ENCODE measurements at regions not wholly inside any gene's neighbourhood (a gene's known extent, or its start where the extent isn't known, plus 50 kb on each side); places are given as distances from the start of the nearest gene placed in this dataset.

- no peak for TF ChIP-seq CTCF (IDR thresholded peaks at IDR 0.05; ENCODE audit: insufficient read depth, low read length, poor library complexity, severe bottlenecking)
- DNase-seq (ENCODE audit: low read depth), result no peak
- Histone ChIP-seq H3K4me3 (ENCODE audit: low read depth, low read length) (no peak overlapping the region), H3K36me3 (ENCODE audit: control insufficient read depth, insufficient read depth, low read length) (no peaks in the 10 kb centered on the region), H3K27me3 (ENCODE audit: control insufficient read depth, insufficient read depth, low read length) (no peaks in the 10 kb centered on the region)
Measured at GRCh38 chr2:223386189-223386588, 216.0 kb downstream of the SCG2 start.

GRCh38 chr2:223386984-223387383 lies 215.2 kb downstream of the SCG2 start:
- no peak for TF ChIP-seq CTCF (IDR thresholded peaks at IDR 0.05; ENCODE audit: insufficient read depth, low read length, poor library complexity, severe bottlenecking)
- DNase-seq (ENCODE audit: low read depth), result no peak
- no peak overlapping the region for H3K4me3 ChIP-seq (ENCODE audit: low read depth, low read length)
- no peaks in the 10 kb centered on the region for H3K27me3 ChIP-seq (ENCODE audit: control insufficient read depth, insufficient read depth, low read length)
- H3K36me3 ChIP-seq (ENCODE audit: control insufficient read depth, insufficient read depth, low read length), result no peaks in the 10 kb centered on the region

- DNase-seq (ENCODE audit: low read depth), result no peak
- no peaks in the 10 kb centered on the region for H3K36me3 ChIP-seq (ENCODE audit: control insufficient read depth, insufficient read depth, low read length)
- H3K27me3 ChIP-seq (ENCODE audit: control insufficient read depth, insufficient read depth, low read length), result no peaks in the 10 kb centered on the region
- H3K4me3 ChIP-seq (ENCODE audit: low read depth, low read length), result no peak overlapping the region
- TF ChIP-seq CTCF (IDR thresholded peaks at IDR 0.05; ENCODE audit: insufficient read depth, low read length, poor library complexity, severe bottlenecking), result no peak
Measured at GRCh38 chr2:223389624-223390023, 212.5 kb downstream of the SCG2 start.

- Histone ChIP-seq H3K4me3 (ENCODE audit: low read depth, low read length) (no peak overlapping the region), H3K27me3 (ENCODE audit: control insufficient read depth, insufficient read depth, low read length) (no peaks in the 10 kb centered on the region), H3K36me3 (ENCODE audit: control insufficient read depth, insufficient read depth, low read length) (no peaks in the 10 kb centered on the region)
- no peak for DNase-seq (ENCODE audit: low read depth)
- TF ChIP-seq CTCF (IDR thresholded peaks at IDR 0.05; ENCODE audit: insufficient read depth, low read length, poor library complexity, severe bottlenecking), result no peak
Measured at GRCh38 chr2:223396993-223397392, 205.2 kb downstream of the SCG2 start.

GRCh38 chr2:223399357-223399957 lies 202.7 kb downstream of the SCG2 start:
- DNase-seq (ENCODE audit: low read depth), result no peak
- Histone ChIP-seq H3K36me3 (ENCODE audit: control insufficient read depth, insufficient read depth, low read length) (no peaks in the 10 kb centered on the region), H3K4me3 (ENCODE audit: low read depth, low read length) (no peak overlapping the region), H3K27me3 (ENCODE audit: control insufficient read depth, insufficient read depth, low read length) (no peaks in the 10 kb centered on the region)
- no peak for TF ChIP-seq CTCF (IDR thresholded peaks at IDR 0.05; ENCODE audit: insufficient read depth, low read length, poor library complexity, severe bottlenecking)

- Histone ChIP-seq H3K27me3 (ENCODE audit: control insufficient read depth, insufficient read depth, low read length) (no peaks in the 10 kb centered on the region), H3K36me3 (ENCODE audit: control insufficient read depth, insufficient read depth, low read length) (no peaks in the 10 kb centered on the region), H3K4me3 (ENCODE audit: low read depth, low read length) (no peak overlapping the region)
- no peak for DNase-seq (ENCODE audit: low read depth)
- no peak for TF ChIP-seq CTCF (IDR thresholded peaks at IDR 0.05; ENCODE audit: insufficient read depth, low read length, poor library complexity, severe bottlenecking)
Measured at GRCh38 chr2:223404616-223405015, 197.5 kb downstream of the SCG2 start.
